Esophagus (tissue), 2 donors: ENCODE measurements at regions not wholly inside any gene's neighbourhood (a gene's known extent, or its start where the extent isn't known, plus 50 kb on each side); places are given as distances from the start of the nearest gene placed in this dataset.
"Not testable (repeated sequence)": the region's sequence is repeated elsewhere in the genome, so short reads cannot be mapped to it uniquely, and the experiment has no call there.

Source experiments
- H3K27ac ChIP-seq, 2 donors: one replicate each; pipeline ENCODE4 v1.5.1; 2013; ENCODE audit warnings: low read depth in 2 of 2, mild to moderate bottlenecking in 2 of 2, inconsistent platforms in 1 of 2, low read length in 1 of 2, moderate library complexity in 1 of 2
- H3K27me3 ChIP-seq, 2 donors: one replicate each; pipeline ENCODE4 v1.6.1; 2013; ENCODE audit warnings: low read length in 2 of 2, control low read depth in 1 of 2, mild to moderate bottlenecking in 1 of 2; ENCODE audit not compliant: insufficient read depth in 2 of 2, control insufficient read depth in 1 of 2
- H3K36me3 ChIP-seq, 2 donors: one replicate each; pipeline ENCODE4 v1.6.1; 2013; ENCODE audit warnings: low read length in 1 of 2; ENCODE audit not compliant: control insufficient read depth in 2 of 2, insufficient read depth in 2 of 2
- H3K4me1 ChIP-seq, 2 donors: one replicate each; pipeline ENCODE4 v1.6.1; 2013; ENCODE audit warnings: low read length in 1 of 2; ENCODE audit not compliant: control insufficient read depth in 2 of 2, insufficient read depth in 2 of 2
- H3K4me3 ChIP-seq, 2 donors: one replicate each; pipeline ENCODE4 v1.5.1; 2013; ENCODE audit warnings: low read length in 2 of 2, mild to moderate bottlenecking in 2 of 2, low read depth in 1 of 2, moderate library complexity in 1 of 2
- H3K9me3 ChIP-seq, 2 donors: one replicate each; pipeline ENCODE4 v1.6.1; 2013; ENCODE audit warnings: mild to moderate bottlenecking in 2 of 2, low read depth in 1 of 2, low read length in 1 of 2, moderate library complexity in 1 of 2; ENCODE audit not compliant: control insufficient read depth in 2 of 2, insufficient read depth in 1 of 2
- WGBS, 2 donors: extraction: QIAGEN DNeasy Blood & Tissue Kit; methylation state at CpG; one replicate each; pipeline ENCODE4 v1.1.7; 2013; 5-methylcytosine and 5-hydroxymethylcytosine counted together
- donor health status: healthy with polysubstance abuse.
- donor health status: Bipolar disorder and iron deficiency.

GRCh38 chr4:157706155-157706554, 466.7 kb downstream of the GASK1B start:
- Histone ChIP-seq H3K27ac (no peak overlapping the region), H3K9me3 (no peaks in the 10 kb centered on the region), H3K4me3 (no peak overlapping the region), H3K4me1 (no peaks in the 10 kb centered on the region), H3K36me3 (no peaks in the 10 kb centered on the region), H3K27me3 (no peaks in the 10 kb centered on the region)
- 50 to 61% methylated on average over 2 of the region's 2 CpGs for WGBS, 2 donors

- no peaks in the 10 kb centered on the region for H3K27me3 ChIP-seq
- H3K27ac ChIP-seq = no peak overlapping the region
- no peaks in the 10 kb centered on the region for H3K4me1 ChIP-seq
- 83 to 84% methylated on average over 3 of the region's 3 CpGs for WGBS, 2 donors
- H3K4me3 ChIP-seq = no peak overlapping the region
- H3K36me3 ChIP-seq = no peaks in the 10 kb centered on the region
- no peaks in the 10 kb centered on the region for H3K9me3 ChIP-seq
Observed at GRCh38 chr4:157702831-157703230, 470.0 kb downstream of the GASK1B start.

GRCh38 chr4:157701695-157701994, 471.2 kb downstream of the GASK1B start:
- Histone ChIP-seq H3K4me1 (no peaks in the 10 kb centered on the region), H3K27me3 (no peaks in the 10 kb centered on the region), H3K27ac (no peak overlapping the region), H3K36me3 (no peaks in the 10 kb centered on the region), H3K9me3 (no peaks in the 10 kb centered on the region), H3K4me3 (no peak overlapping the region)
- 57% methylated on average over 3 of the region's 3 CpGs for WGBS, 2 donors

- Histone ChIP-seq H3K4me1 (no peaks in the 10 kb centered on the region), H3K27ac (no peak overlapping the region), H3K36me3 (no peaks in the 10 kb centered on the region), H3K27me3 (no peaks in the 10 kb centered on the region), H3K9me3 (no peaks in the 10 kb centered on the region), H3K4me3 (no peak overlapping the region)
- WGBS, 2 donors = 61 to 64% methylated on average over 3 of the region's 3 CpGs
Observed at GRCh38 chr4:157700898-157701694, 471.7 kb downstream of the GASK1B start.

GRCh38 chr4:157689476-157689875, 468.9 kb downstream of the GRIA2 start:
- Histone ChIP-seq H3K4me3 (no peak overlapping the region), H3K9me3 (peaks cover 0 to 2% of the 10 kb centered on the region in 2 donors)
- 53 to 64% methylated on average over 1 of the region's 1 CpG for WGBS, 2 donors

GRCh38 chr4:157687971-157688370, 467.4 kb downstream of the GRIA2 start:
- no peak overlapping the region for H3K27ac ChIP-seq

More at GRCh38 chr4:157689476-157689875, 468.9 kb downstream of the GRIA2 start:
- no peak overlapping the region for H3K27ac ChIP-seq
- H3K27me3 ChIP-seq = no peaks in the 10 kb centered on the region
- H3K4me1 ChIP-seq = no peaks in the 10 kb centered on the region
- no peaks in the 10 kb centered on the region for H3K36me3 ChIP-seq

GRCh38 chr4:157679326-157679725, 458.8 kb downstream of the GRIA2 start:
- H3K4me1 ChIP-seq, H3K9me3 ChIP-seq, H3K27ac ChIP-seq, H3K27me3 ChIP-seq, H3K4me3 ChIP-seq, H3K36me3 ChIP-seq: not testable (repeated sequence)

More at GRCh38 chr4:157687971-157688370, 467.4 kb downstream of the GRIA2 start:
- H3K4me1 ChIP-seq = no peaks in the 10 kb centered on the region
- no peaks in the 10 kb centered on the region for H3K36me3 ChIP-seq
- H3K9me3 ChIP-seq = peaks cover 0 to 2% of the 10 kb centered on the region in 2 donors
- 84 to 90% methylated on average over 1 of the region's 1 CpG for WGBS, 2 donors
- H3K4me3 ChIP-seq = no peak overlapping the region
- H3K27me3 ChIP-seq = no peaks in the 10 kb centered on the region

GRCh38 chr4:157678478-157678877, 457.9 kb downstream of the GRIA2 start:
- Histone ChIP-seq H3K36me3 (no peaks in the 10 kb centered on the region), H3K4me3 (no peak overlapping the region), H3K27ac (no peak overlapping the region), H3K4me1 (no peaks in the 10 kb centered on the region), H3K27me3 (no peaks in the 10 kb centered on the region), H3K9me3 (peaks cover 3% of the 10 kb centered on the region in 2 donors)
- WGBS, 2 donors = 82 to 88% methylated on average over 3 of the region's 3 CpGs

- no peaks in the 10 kb centered on the region for H3K36me3 ChIP-seq
- H3K27ac ChIP-seq = no peak overlapping the region
- WGBS, 2 donors = 56 to 57% methylated on average over 6 of the region's 6 CpGs
Observed at GRCh38 chr4:157674699-157675098, 454.2 kb downstream of the GRIA2 start.

GRCh38 chr4:157667836-157668235, 447.3 kb downstream of the GRIA2 start:
- Histone ChIP-seq H3K27me3 (no peaks in the 10 kb centered on the region), H3K36me3 (no peaks in the 10 kb centered on the region), H3K4me3 (no peak overlapping the region), H3K27ac (no peak overlapping the region), H3K4me1 (no peaks in the 10 kb centered on the region), H3K9me3 (no peaks in the 10 kb centered on the region)

More at GRCh38 chr4:157674699-157675098, 454.2 kb downstream of the GRIA2 start:
- Histone ChIP-seq H3K4me3 (no peak overlapping the region), H3K4me1 (no peaks in the 10 kb centered on the region), H3K27me3 (no peaks in the 10 kb centered on the region), H3K9me3 (peaks cover 3% of the 10 kb centered on the region in 2 donors)
